GM13977 (cell line): ENCODE measurements at regions not wholly inside any gene's neighbourhood (a gene's known extent, or its start where the extent isn't known, plus 50 kb on each side); places are given as distances from the start of the nearest gene placed in this dataset.

Experiments used
- DNase-seq: peaks from one replicate; pipeline ENCODE4 v3.0.0; 2012; ENCODE audit warnings: low spot score
- in situ Hi-C: fragments of 300-500 bp; cut with MboI; formaldehyde crosslinking; loops from one replicate; pipeline ENCODE4 v1.12.0; 2022; ENCODE audit warnings: low sequenced_read_pairs, low pct_unique_long_range_greater_than_20kb, mixed read lengths, inconsistent platforms; ENCODE audit not compliant: unreplicated experiment
- TF ChIP-seq, protein P1 (sequence below): IDR thresholded peaks from 2 replicates; pipeline ENCODE4 v1.5.1; 2012; ENCODE audit warnings: mild to moderate bottlenecking, control low read depth; ENCODE audit not compliant: insufficient read depth; ENCODE audit errors: extremely low read depth, missing control alignments

DNA sequence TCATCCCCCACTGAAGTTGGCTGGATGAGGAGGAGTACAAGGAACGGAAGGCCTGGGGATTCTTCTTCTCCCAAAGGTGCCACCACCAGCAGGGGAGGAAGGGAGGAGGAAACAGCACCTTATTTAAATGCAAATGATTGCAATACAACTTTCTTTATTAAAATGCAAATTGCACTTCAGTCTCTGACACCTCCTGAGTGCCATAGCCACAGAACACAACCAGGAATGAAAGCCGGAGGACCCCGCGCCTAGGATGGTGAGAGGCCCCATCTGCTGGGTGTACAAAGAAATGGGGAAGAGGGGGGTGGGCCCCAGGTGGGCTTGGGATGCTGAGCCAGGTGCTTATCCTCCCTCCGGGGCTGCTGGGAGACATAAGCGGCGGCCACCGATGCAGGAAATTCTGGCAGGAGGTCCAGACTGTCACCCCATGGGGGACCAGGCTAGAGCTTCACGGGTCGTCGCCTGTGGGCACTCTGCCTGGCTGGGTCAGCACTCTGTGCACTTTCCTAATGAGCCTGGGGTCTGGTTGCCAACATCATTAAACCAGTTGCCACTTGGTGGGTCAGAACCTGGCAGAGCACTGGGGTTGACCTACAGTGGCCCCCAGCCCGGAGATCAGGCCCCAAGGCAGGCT lies 154.2 kb upstream of the MLN start:
- in situ Hi-C loops: no loop called here
- DNase-seq: no peak
- TF ChIP-seq, protein P1, sequence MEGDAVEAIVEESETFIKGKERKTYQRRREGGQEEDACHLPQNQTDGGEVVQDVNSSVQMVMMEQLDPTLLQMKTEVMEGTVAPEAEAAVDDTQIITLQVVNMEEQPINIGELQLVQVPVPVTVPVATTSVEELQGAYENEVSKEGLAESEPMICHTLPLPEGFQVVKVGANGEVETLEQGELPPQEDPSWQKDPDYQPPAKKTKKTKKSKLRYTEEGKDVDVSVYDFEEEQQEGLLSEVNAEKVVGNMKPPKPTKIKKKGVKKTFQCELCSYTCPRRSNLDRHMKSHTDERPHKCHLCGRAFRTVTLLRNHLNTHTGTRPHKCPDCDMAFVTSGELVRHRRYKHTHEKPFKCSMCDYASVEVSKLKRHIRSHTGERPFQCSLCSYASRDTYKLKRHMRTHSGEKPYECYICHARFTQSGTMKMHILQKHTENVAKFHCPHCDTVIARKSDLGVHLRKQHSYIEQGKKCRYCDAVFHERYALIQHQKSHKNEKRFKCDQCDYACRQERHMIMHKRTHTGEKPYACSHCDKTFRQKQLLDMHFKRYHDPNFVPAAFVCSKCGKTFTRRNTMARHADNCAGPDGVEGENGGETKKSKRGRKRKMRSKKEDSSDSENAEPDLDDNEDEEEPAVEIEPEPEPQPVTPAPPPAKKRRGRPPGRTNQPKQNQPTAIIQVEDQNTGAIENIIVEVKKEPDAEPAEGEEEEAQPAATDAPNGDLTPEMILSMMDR: no peak

DNA sequence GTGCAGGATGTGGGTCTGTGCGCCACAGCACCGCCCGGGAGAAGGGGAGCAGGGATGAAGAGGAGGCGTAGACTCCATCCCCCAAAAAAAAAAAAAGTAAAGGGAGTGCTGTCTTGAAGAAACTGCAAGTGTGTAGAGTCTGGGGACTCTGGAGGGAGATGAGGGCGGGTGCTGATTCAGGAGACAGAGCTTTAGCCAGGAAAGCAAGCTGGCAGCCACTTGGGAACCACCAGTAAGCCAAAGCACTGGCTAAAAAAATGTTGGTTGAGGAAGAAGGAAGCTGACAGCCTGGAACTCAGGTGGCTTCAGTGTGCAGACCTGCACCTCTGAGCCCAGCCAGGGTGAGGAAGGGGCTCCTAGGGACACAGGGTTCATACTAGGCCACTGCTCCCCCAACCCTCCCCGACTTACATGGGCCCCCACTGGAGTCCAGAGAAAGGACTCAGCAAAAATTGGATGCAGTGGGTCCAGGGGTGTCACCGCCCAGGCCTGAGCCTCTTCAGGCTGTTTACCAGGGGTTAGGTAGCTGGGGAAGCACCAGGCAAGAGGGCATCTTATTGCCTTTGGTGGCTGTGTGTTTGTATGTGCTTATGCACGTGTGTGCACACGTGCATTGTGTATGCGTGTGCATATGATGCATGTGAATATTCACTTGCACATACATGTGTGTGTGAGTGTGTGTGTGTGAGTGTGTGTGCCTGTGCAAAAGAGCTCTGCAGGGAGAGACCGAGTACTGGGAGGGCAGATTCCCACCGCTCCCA lies 153.5 kb upstream of the MLN start:
- no peak for DNase-seq
- TF ChIP-seq, protein P1: no peak
- in situ Hi-C loops: no loop called here

- no peak for DNase-seq
- TF ChIP-seq, protein P1: no peak
- in situ Hi-C loops: no loop called here
Observed at GRCh38 chr6:33956206-33956605, 152.4 kb upstream of the MLN start.

GRCh38 chr6:33955566-33955965 lies 151.8 kb upstream of the MLN start:
- in situ Hi-C loops: no loop called here
- DNase-seq: no peak
- TF ChIP-seq, protein P1: no peak

DNA sequence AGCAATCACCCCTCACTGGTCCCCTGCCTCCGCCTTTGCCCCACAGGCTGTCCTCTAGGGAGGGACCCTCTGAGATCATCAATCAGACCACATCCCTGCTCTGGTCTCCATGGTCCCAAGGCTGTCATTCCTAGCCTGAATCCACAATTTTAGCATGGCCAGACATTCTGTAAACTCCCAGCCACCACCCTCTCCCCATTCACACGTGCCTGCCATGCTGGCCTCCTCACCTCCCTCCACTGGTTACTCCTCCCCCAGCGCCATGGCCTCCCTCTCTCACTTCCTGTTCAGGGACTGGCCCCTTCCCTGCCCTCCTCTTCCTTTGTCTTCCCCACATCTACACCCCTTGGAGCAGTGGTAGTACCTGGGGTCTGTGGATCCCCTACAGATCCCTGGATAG lies 150.7 kb upstream of the MLN start:
- in situ Hi-C loops: no loop called here
- TF ChIP-seq, protein P1: no peak
- no peak for DNase-seq

- TF ChIP-seq, protein P1: no peak
- DNase-seq: no peak
- in situ Hi-C loops: no loop called here
Observed at GRCh38 chr6:33953171-33953570, 149.4 kb upstream of the MLN start.
